B cell (primary cell): ENCODE measurements at regions not wholly inside any gene's neighbourhood (a gene's known extent, or its start where the extent isn't known, plus 50 kb on each side); places are given as distances from the start of the nearest gene placed in this dataset.
"Not testable (repeated sequence)": the region's sequence is repeated elsewhere in the genome, so short reads cannot be mapped to it uniquely, and the experiment has no call there.

Experiments
- ATAC-seq: fragments of 200-7000 bp; cut with Tn5 transposase; one replicate; pipeline ENCODE4 v1.10.0; 2021; ENCODE audit warnings: low read depth, mild to moderate bottlenecking, moderate number of reproducible peaks, moderate library complexity
- CTCF ChIA-PET: fragments of 350-600 bp; sonication (Branson Sonifier 250); formaldehyde crosslinking; loops from one replicate; lab custom pipeline; 2021; ENCODE audit warnings: antibody characterized with exemption, inconsistent platforms; lab: Charles Lee
- POLR2A ChIA-PET: fragments of 350-600 bp; sonication (Branson Sonifier 250); formaldehyde crosslinking; loops from one replicate; lab custom pipeline; 2021; ENCODE audit warnings: antibody characterized with exemption; lab: Charles Lee
- DNase-seq: peaks from one replicate; pipeline ENCODE4 v3.0.0; 2013
- H2AFZ ChIP-seq: 2 replicates; pipeline ENCODE4 v1.6.1; 2012; ENCODE audit warnings: mild to moderate bottlenecking, low read depth, low read length; ENCODE audit not compliant: insufficient read depth, poor library complexity, severe bottlenecking
- H3K27ac ChIP-seq, 2 donors: 1 replicate in 1 of 2; 2 replicates in 1 of 2; pipeline ENCODE4 v1.5.1; 2012 to 2013; ENCODE audit warnings: low read length in 2 of 2, mild to moderate bottlenecking in 2 of 2, moderate library complexity in 1 of 2
- H3K27me3 ChIP-seq, 4 experiments: fragments of 200-600 bp in 1 of 4; sonication (generic) in 1 of 4; replicated peaks in 1 of 4; 1 replicate in 2 of 4; 2 replicates in 2 of 4; pipeline versions ENCODE4 v1.6.1 to v1.7.0; 2013 to 2016; ENCODE audit warnings: low read length in 3 of 4, mild to moderate bottlenecking in 2 of 4, mixed read lengths in 1 of 4, moderate library complexity in 1 of 4; ENCODE audit not compliant: insufficient read depth in 4 of 4, control insufficient read depth in 3 of 4; ENCODE audit errors: control extremely low read depth in 1 of 4
- H3K36me3 ChIP-seq, 2 experiments: replicated peaks in 1 of 2; 1 replicate in 1 of 2; 2 replicates in 1 of 2; pipeline versions ENCODE4 v1.6.1 to v1.7.1; 2013; ENCODE audit warnings: low read length in 1 of 2; ENCODE audit not compliant: insufficient read depth in 2 of 2, control insufficient read depth in 1 of 2; ENCODE audit errors: control extremely low read depth in 1 of 2, extremely low read depth in 1 of 2
- H3K4me1 ChIP-seq, 2 donors: fragments of 200-600 bp in 1 of 2; sonication (generic) in 1 of 2; 1 replicate in 1 of 2; 2 replicates in 1 of 2; pipeline versions ENCODE4 v1.5.1 to v1.6.1; 2013 to 2017; ENCODE audit warnings: low read length in 2 of 2; ENCODE audit not compliant: control insufficient read depth in 2 of 2, insufficient read depth in 2 of 2
- H3K4me2 ChIP-seq: replicated peaks from 2 replicates; pipeline ENCODE3; 2012; ENCODE audit warnings: mild to moderate bottlenecking, low read depth, low read length; ENCODE audit not compliant: poor library complexity, severe bottlenecking
- H3K4me3 ChIP-seq, 5 experiments: fragments of 200-600 bp in 1 of 5; sonication (generic) in 1 of 5; 1 replicate in 3 of 5; 2 replicates in 2 of 5; pipeline versions ENCODE4 v1.5.1 to v1.7.0; 2011 to 2016; ENCODE audit warnings: low read length in 4 of 5, mild to moderate bottlenecking in 4 of 5, low read depth in 2 of 5, control low read depth in 1 of 5, moderate library complexity in 1 of 5; ENCODE audit not compliant: insufficient read depth in 1 of 5; ENCODE audit errors: control extremely low read depth in 1 of 5, extremely low read depth in 1 of 5
- H3K79me2 ChIP-seq: fragments of 200-600 bp; sonication (generic); one replicate; pipeline ENCODE4 v1.6.0; 2016; ENCODE audit warnings: low read length; ENCODE audit not compliant: control insufficient read depth, insufficient read depth
- H3K9ac ChIP-seq: fragments of 200-600 bp; sonication (generic); 2 replicates; pipeline ENCODE4 v1.6.1; 2017; ENCODE audit warnings: mild to moderate bottlenecking, low read length, moderate library complexity
- H3K9me3 ChIP-seq, 3 donors: one replicate each; pipeline versions ENCODE4 v1.6.1 to v1.7.1; 2013; ENCODE audit warnings: low read length in 2 of 3; ENCODE audit not compliant: control insufficient read depth in 2 of 3, insufficient read depth in 1 of 3; ENCODE audit errors: control extremely low read depth in 1 of 3
- H4K20me1 ChIP-seq: 2 replicates; pipeline ENCODE4 v1.6.0; 2012; ENCODE audit warnings: mild to moderate bottlenecking, low read length; ENCODE audit not compliant: insufficient read depth, control insufficient read depth, poor library complexity, severe bottlenecking
- H3K27ac Mint-ChIP-seq: one replicate; pipeline ENCODE4 v1.8.0; 2021; ENCODE audit warnings: mixed read lengths
- H3K27me3 Mint-ChIP-seq: one replicate; pipeline ENCODE4 v1.8.0; 2021; ENCODE audit warnings: mixed read lengths
- H3K4me1 Mint-ChIP-seq: one replicate; pipeline ENCODE4 v1.8.0; 2021; ENCODE audit warnings: mixed read lengths
- H3K4me3 Mint-ChIP-seq: one replicate; pipeline ENCODE4 v1.8.0; 2021; ENCODE audit warnings: mixed read lengths
- H3K9me3 Mint-ChIP-seq: one replicate; pipeline ENCODE4 v1.8.0; 2022; ENCODE audit warnings: mixed read lengths; ENCODE audit not compliant: insufficient read depth
- EZH2 ChIP-seq: IDR thresholded peaks from 2 replicates; pipeline ENCODE4 v1.6.1; 2012; ENCODE audit warnings: borderline replicate concordance, low read depth, mild to moderate bottlenecking, moderate library complexity, low read length; ENCODE audit not compliant: insufficient read depth, poor library complexity, severe bottlenecking
- WGBS: methylation state at CpG from one replicate; pipeline ENCODE4 v1.1.5; 2013; ENCODE audit warnings: missing lambda C conversion rate; ENCODE audit not compliant: insufficient coverage; 5-methylcytosine and 5-hydroxymethylcytosine counted together
- intact Hi-C: fragments of 100-400 bp; cut with micrococcal nuclease; formaldehyde crosslinking; loops from one replicate; pipeline ENCODE4 v1.10.0; 2022
- TF ChIP-seq, protein P1 (sequence below): fragments of 200-600 bp; IDR thresholded peaks from one replicate; pipeline ENCODE4 v1.8.0; 2022; ENCODE audit warnings: antibody characterized with exemption, mild to moderate bottlenecking

DNA sequence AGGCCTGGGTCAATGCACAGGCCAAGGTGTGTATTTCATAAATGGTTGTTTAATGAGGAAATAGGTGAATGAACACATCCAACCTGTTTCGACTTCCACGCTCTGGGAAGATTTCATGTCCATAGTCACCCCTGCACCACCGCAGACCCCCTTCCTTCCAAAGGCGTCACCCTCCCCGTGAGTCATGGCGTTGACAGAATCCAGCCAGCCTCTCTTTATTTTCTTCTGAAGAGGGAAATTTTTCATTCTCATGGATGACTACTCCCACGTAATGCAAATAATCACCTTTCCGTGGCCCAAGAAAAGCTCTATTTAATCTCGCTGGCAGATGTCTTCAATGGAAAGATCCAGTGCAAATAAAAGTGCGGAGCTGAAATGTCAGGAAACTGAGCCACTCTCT lies 75.3 kb upstream of the FOXK1 start:
- Mint-ChIP-seq H3K27me3 (peaks cover 18% of the 10 kb centered on the region), H3K4me1 (no peaks in the 10 kb centered on the region), H3K4me3 (no peak overlapping the region), H3K27ac (no peak overlapping the region), H3K9me3 (no peaks in the 10 kb centered on the region)
- Histone ChIP-seq H3K4me1 (no peaks in the 10 kb centered on the region), H3K27me3 (no peaks in the 10 kb centered on the region), H3K36me3 (no peaks in the 10 kb centered on the region), H3K4me2 (no peak overlapping the region), H3K79me2 (no peaks in the 10 kb centered on the region), H3K9me3 (no peaks in the 10 kb centered on the region), H2AFZ (no peak overlapping the region), H3K27ac (no peak overlapping the region), H4K20me1 (no peaks in the 10 kb centered on the region), H3K9ac (no peak overlapping the region), H3K4me3 (no peak overlapping the region)
- POLR2A ChIA-PET: no interaction called here
- CTCF ChIA-PET: interaction anchor here (1.1 to 1.8 kb wide), 2 partner anchors 10 to 147 kb away, joined by 3 to 5 read pairs; no protein-coding TSS in a partner anchor
- intact Hi-C loops: no loop called here
- no peak for TF ChIP-seq EZH2
- TF ChIP-seq, protein P1, sequence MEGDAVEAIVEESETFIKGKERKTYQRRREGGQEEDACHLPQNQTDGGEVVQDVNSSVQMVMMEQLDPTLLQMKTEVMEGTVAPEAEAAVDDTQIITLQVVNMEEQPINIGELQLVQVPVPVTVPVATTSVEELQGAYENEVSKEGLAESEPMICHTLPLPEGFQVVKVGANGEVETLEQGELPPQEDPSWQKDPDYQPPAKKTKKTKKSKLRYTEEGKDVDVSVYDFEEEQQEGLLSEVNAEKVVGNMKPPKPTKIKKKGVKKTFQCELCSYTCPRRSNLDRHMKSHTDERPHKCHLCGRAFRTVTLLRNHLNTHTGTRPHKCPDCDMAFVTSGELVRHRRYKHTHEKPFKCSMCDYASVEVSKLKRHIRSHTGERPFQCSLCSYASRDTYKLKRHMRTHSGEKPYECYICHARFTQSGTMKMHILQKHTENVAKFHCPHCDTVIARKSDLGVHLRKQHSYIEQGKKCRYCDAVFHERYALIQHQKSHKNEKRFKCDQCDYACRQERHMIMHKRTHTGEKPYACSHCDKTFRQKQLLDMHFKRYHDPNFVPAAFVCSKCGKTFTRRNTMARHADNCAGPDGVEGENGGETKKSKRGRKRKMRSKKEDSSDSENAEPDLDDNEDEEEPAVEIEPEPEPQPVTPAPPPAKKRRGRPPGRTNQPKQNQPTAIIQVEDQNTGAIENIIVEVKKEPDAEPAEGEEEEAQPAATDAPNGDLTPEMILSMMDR: no peak
- no peak for ATAC-seq
- WGBS: 91% methylated on average over 4 of the region's 10 CpGs
- no peak for DNase-seq

DNA sequence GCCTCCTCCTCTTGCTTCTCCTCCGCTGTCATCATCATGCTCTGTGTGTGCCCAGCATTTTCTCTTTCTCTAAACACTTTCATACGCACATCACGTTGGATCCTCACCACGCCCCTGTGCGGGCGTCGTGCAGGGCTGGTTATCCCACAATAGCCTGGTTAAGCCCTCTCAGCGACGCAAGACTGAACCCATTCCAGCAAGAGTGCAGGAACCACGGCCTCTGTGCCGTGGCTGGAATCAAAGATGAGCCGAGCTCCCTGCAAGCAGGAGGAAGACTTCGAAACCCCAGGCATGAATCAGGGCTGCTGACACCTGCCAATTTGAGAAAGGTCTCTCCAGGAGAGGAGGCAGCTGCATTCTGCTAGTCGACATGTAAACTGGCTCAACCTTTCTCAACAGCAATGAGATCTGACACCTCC lies 74.8 kb upstream of the FOXK1 start:
- ATAC-seq: no peak
- CTCF ChIA-PET: interaction anchor here (1.1 to 1.8 kb wide), 3 partner anchors 10 to 148 kb away, joined by 3 to 5 read pairs (median 3); no protein-coding TSS in a partner anchor

DNA sequence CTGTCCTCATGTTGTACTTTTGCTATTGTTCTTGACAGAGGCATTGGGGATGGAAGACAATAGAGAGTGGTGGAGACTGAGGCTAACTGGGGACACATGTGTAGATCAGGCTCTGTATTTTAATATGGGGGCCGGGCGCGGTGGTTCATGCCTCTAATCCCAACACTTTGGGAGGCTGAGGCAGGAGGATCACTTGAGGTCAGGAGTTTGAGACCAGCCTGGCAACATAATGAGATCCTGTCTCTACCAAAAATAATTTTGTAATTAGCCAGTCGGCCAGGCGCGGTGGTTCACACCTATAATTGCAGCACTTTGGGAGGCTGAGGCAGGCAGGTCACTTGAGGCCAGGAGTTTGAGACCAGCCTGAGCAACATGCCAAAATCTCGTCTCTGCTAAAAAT lies 72.5 kb upstream of the FOXK1 start:
- H3K4me3 Mint-ChIP-seq, DNase-seq, H3K9ac ChIP-seq, ATAC-seq, H4K20me1 ChIP-seq, H3K27me3 ChIP-seq, H3K9me3 ChIP-seq, intact Hi-C loops, H3K4me3 ChIP-seq, POLR2A ChIA-PET, H3K27ac ChIP-seq, H3K4me2 ChIP-seq, H3K79me2 ChIP-seq, H3K36me3 ChIP-seq, H2AFZ ChIP-seq, H3K9me3 Mint-ChIP-seq, H3K27ac Mint-ChIP-seq: not testable (repeated sequence)
- H3K4me1 ChIP-seq: peaks cover 10 to 13% of the 10 kb centered on the region in 2 donors
- CTCF ChIA-PET: interaction anchor here (0.7 to 1.1 kb wide), 3 partner anchors 94 to 477 kb away, joined by 4 to 5 read pairs (median 5); no protein-coding TSS in a partner anchor
- peaks cover 12% of the 10 kb centered on the region for H3K4me1 Mint-ChIP-seq
- WGBS: 100% methylated on average over 7 of the region's 7 CpGs
- H3K27me3 Mint-ChIP-seq: peaks cover 26% of the 10 kb centered on the region

More for the DNA sequence above, 74.8 kb upstream of the FOXK1 start:
- WGBS: 96% methylated on average over 12 of the region's 14 CpGs
- no peaks in the 10 kb centered on the region for H4K20me1 ChIP-seq
- H3K27me3 ChIP-seq: peaks cover 0 to 3% (median 0%) of the 10 kb centered on the region in 4 experiments
- Mint-ChIP-seq H3K27ac (no peak overlapping the region), H3K4me1 (no peaks in the 10 kb centered on the region), H3K27me3 (peaks cover 15% of the 10 kb centered on the region), H3K4me3 (no peak overlapping the region), H3K9me3 (no peaks in the 10 kb centered on the region)
- no peak for DNase-seq
- H3K4me3 ChIP-seq: no peak overlapping the region
- no peak overlapping the region for H3K9ac ChIP-seq
- H3K4me1 ChIP-seq: no peaks in the 10 kb centered on the region
- no peak overlapping the region for H2AFZ ChIP-seq
- POLR2A ChIA-PET: no interaction called here
- H3K27ac ChIP-seq: no peak overlapping the region
- intact Hi-C loops: no loop called here
- TF ChIP-seq EZH2: no peak
- TF ChIP-seq, protein P1: no peak
- no peaks in the 10 kb centered on the region for H3K36me3 ChIP-seq
- no peaks in the 10 kb centered on the region for H3K9me3 ChIP-seq
- H3K79me2 ChIP-seq: no peaks in the 10 kb centered on the region
- H3K4me2 ChIP-seq: no peak overlapping the region
